Left lung (tissue), 4 donors: ENCODE measurements at regions not wholly inside any gene's neighbourhood (a gene's known extent, or its start where the extent isn't known, plus 50 kb on each side); places are given as distances from the start of the nearest gene placed in this dataset.
A peak's percentile ranks its signal among the peaks of the same experiment; 100 is the strongest.

Experiments
- ATAC-seq: fragments of 200-7000 bp; cut with Tn5 transposase; one replicate; pipeline ENCODE4 v1.9.1; 2020; ENCODE audit warnings: moderate library complexity
- DNase-seq, 4 donors: peaks; one replicate each; pipeline ENCODE4 v3.0.0-alpha.2; 2013 to 2020
- H3K27ac ChIP-seq, 2 donors: fragments of 200-600 bp; sonication (generic) in 1 of 2; one replicate each; pipeline versions ENCODE4 v1.5.0 to v1.8.0; 2020 to 2021
- H3K27me3 ChIP-seq, 2 donors: fragments of 200-600 bp; sonication (generic) in 1 of 2; one replicate each; pipeline versions ENCODE4 v1.5.0 to v1.8.0; 2020 to 2021
- H3K36me3 ChIP-seq, 2 donors: fragments of 200-600 bp; sonication (generic) in 1 of 2; one replicate each; pipeline versions ENCODE4 v1.5.0 to v1.8.0; 2020 to 2021
- H3K4me1 ChIP-seq, 2 donors: fragments of 200-600 bp; one replicate each; pipeline ENCODE4 v1.8.0; 2021
- H3K4me3 ChIP-seq, 2 donors: fragments of 200-600 bp; sonication (generic) in 1 of 2; one replicate each; pipeline versions ENCODE4 v1.5.0 to v1.8.0; 2020 to 2021; ENCODE audit warnings: mild to moderate bottlenecking in 1 of 2
- H3K9me3 ChIP-seq, 2 donors: fragments of 200-600 bp; sonication (generic) in 1 of 2; one replicate each; pipeline versions ENCODE4 v1.5.0 to v1.8.0; 2020 to 2021
- intact Hi-C, 2 donors: fragments of 100-400 bp; cut with DNase I; formaldehyde crosslinking; loops; one replicate each; pipeline versions ENCODE4 v1.11.2 to v1.14.2; 2022
- TF ChIP-seq, protein P1 (sequence below), 2 donors: fragments of 200-600 bp; sonication (generic) in 1 of 2; IDR thresholded peaks; one replicate each; pipeline versions ENCODE4 v1.5.0 to v1.8.0; 2021; ENCODE audit warnings: antibody characterized with exemption in 2 of 2
- donor health status: DM: no; HTN: yes; CAD: no.
- donor health status: DM: no; HTN: no; CAD: no.

DNA sequence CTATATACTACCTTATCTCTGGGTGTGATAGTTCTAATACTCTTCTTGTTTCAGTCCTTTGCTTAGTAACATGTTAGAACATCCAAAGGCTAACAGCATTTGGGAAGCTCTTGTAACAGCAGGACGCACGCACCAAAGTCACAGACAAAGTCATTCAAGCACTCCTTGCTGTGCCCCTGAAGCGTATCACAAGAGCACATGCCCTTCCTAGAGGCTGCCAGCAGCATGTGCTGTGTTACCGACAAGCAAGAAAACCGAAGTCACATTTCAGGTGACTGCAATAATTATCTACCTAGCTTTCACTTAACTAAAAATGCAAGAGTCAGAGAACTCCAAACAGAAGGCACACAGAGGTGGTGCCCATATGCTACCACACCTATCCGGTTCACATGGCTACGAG lies 194.1 kb downstream of the KLF12 start:
- intact Hi-C loops: no loop called here
- DNase-seq (no peak), ATAC-seq (no peak)
- TF ChIP-seq, protein P1, sequence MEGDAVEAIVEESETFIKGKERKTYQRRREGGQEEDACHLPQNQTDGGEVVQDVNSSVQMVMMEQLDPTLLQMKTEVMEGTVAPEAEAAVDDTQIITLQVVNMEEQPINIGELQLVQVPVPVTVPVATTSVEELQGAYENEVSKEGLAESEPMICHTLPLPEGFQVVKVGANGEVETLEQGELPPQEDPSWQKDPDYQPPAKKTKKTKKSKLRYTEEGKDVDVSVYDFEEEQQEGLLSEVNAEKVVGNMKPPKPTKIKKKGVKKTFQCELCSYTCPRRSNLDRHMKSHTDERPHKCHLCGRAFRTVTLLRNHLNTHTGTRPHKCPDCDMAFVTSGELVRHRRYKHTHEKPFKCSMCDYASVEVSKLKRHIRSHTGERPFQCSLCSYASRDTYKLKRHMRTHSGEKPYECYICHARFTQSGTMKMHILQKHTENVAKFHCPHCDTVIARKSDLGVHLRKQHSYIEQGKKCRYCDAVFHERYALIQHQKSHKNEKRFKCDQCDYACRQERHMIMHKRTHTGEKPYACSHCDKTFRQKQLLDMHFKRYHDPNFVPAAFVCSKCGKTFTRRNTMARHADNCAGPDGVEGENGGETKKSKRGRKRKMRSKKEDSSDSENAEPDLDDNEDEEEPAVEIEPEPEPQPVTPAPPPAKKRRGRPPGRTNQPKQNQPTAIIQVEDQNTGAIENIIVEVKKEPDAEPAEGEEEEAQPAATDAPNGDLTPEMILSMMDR (IDR thresholded peaks at IDR 0.05): no peak
- Histone ChIP-seq H3K36me3 (no peaks in the 10 kb centered on the region), H3K27me3 (no peaks in the 10 kb centered on the region), H3K9me3 (no peaks in the 10 kb centered on the region), H3K4me3 (no peak overlapping the region), H3K27ac (no peak overlapping the region), H3K4me1 (no peaks in the 10 kb centered on the region)

DNA sequence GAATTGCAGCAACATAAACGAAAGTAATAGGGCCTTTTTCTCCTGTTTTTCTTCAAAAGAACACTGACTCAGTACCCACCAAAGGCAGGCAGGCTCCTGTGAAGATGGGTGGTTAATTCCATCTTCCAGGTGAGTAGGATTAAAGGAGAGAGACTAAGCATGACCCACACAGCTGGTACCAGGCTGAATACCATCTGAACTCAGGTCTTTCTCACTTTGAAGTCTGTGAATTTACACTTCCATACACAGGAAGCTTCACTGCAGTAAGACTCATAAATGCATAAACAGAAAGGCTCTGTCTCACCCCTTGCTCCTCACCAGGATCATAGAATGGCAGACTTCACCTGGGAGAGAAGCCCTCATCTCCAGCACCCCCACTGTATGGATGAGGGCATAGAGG lies 194.6 kb downstream of the KLF12 start:
- Histone ChIP-seq H3K4me3 (no peak overlapping the region), H3K27ac (no peak overlapping the region), H3K36me3 (no peaks in the 10 kb centered on the region), H3K4me1 (no peaks in the 10 kb centered on the region), H3K27me3 (no peaks in the 10 kb centered on the region), H3K9me3 (no peaks in the 10 kb centered on the region)
- ATAC-seq (no peak), DNase-seq (no peak)
- TF ChIP-seq, protein P1 (IDR thresholded peaks at IDR 0.05): no peak
- intact Hi-C loops: no loop called here

- intact Hi-C loops: no loop called here
- Histone ChIP-seq H3K27me3 (no peaks in the 10 kb centered on the region), H3K4me1 (no peaks in the 10 kb centered on the region), H3K9me3 (no peaks in the 10 kb centered on the region), H3K4me3 (no peak overlapping the region), H3K27ac (no peak overlapping the region), H3K36me3 (no peaks in the 10 kb centered on the region)
- DNase-seq (no peak), ATAC-seq (no peak)
- TF ChIP-seq, protein P1 (IDR thresholded peaks at IDR 0.05): no peak
Observed at GRCh38 chr13:73939071-73939380, 195.2 kb downstream of the KLF12 start.

DNA sequence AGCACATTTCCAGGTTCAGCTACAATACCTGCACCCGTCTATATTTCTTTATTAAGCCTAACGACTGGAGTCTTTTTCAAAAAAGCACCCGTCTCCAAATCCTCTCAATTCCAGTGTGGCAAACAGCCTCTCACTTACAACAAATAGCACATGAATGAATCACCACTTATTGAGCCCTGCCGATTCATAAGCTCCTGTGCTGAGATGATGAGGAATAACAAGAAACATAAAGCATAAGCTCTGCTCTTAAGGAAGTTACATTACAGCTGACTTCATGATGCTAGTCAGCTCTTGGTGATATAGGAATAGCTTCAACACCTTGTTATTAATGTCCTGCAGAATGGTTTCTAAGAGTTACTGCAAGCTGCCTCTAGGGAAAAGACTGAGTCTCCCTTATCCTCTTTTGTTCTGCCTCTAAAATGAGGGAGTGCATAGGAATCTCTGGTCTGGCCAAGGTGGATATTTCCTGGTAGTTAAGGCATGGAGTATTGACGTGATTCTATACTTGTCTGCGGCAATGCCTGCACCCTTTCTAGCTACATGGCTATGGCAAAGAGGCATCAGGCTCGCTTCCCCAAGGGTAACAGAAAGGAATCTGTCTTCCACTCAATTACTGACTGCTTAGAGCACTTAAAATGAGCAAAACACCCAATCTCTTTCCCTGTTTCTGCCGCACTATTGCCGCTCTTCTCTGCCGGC lies 195.7 kb downstream of the KLF12 start:
- TF ChIP-seq, protein P1 (IDR thresholded peaks at IDR 0.05): no peak
- Histone ChIP-seq H3K36me3 (no peaks in the 10 kb centered on the region), H3K27ac (no peak overlapping the region), H3K4me1 (no peaks in the 10 kb centered on the region), H3K4me3 (no peak overlapping the region), H3K9me3 (no peaks in the 10 kb centered on the region), H3K27me3 (no peaks in the 10 kb centered on the region)
- DNase-seq (no peak), ATAC-seq (peak; percentile 87)
- intact Hi-C loops: no loop called here

DNA sequence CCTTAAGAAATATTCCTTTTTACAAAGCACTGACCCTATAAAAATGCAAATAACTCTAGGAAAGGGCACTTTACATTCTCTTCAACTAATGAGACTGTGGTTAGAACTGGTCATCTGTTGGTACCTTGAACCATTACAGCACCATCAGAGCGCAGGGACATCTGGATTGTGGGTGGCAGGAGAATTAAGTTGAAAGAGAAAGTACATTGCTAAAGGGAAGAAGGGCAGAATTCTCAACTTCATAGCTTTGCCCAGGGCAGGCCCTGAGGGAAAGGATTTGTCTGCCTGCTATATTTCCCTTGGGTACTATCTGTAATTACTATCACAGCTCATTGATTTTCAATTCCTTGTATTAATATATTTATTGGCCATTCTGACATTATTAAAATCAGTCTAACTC lies 196.8 kb downstream of the KLF12 start:
- H3K4me1 ChIP-seq: no peaks in the 10 kb centered on the region
- no peak for DNase-seq
- no peak overlapping the region for H3K27ac ChIP-seq
- no peaks in the 10 kb centered on the region for H3K9me3 ChIP-seq
- no peaks in the 10 kb centered on the region for H3K27me3 ChIP-seq
- intact Hi-C loops: no loop called here
- no peak for ATAC-seq
- TF ChIP-seq, protein P1 (IDR thresholded peaks at IDR 0.05): no peak
- no peak overlapping the region for H3K4me3 ChIP-seq
- H3K36me3 ChIP-seq: no peaks in the 10 kb centered on the region
